Nephron progenitor cell (in vitro differentiated cells): ENCODE measurements at regions not wholly inside any gene's neighbourhood (a gene's known extent, or its start where the extent isn't known, plus 50 kb on each side); places are given as distances from the start of the nearest gene placed in this dataset.

Source experiments
- DNase-seq: peaks from one replicate; pipeline ENCODE4 v3.0.0; 2021
- H3K27ac Mint-ChIP-seq: 2 replicates; pipeline ENCODE4 v1.8.0; 2021; ENCODE audit warnings: mild to moderate bottlenecking, moderate library complexity, mixed read lengths
- H3K27me3 Mint-ChIP-seq: 2 replicates; pipeline ENCODE4 v1.8.0; 2021; ENCODE audit warnings: mild to moderate bottlenecking, low read depth, mixed read lengths; ENCODE audit not compliant: poor library complexity
- H3K36me3 Mint-ChIP-seq: 2 replicates; pipeline ENCODE4 v1.8.0; 2021; ENCODE audit warnings: low read depth, mixed read lengths
- H3K4me1 Mint-ChIP-seq: 2 replicates; pipeline ENCODE4 v1.8.0; 2021; ENCODE audit warnings: mixed read lengths
- H3K4me3 Mint-ChIP-seq: 2 replicates; pipeline ENCODE4 v1.8.0; 2021; ENCODE audit warnings: mild to moderate bottlenecking, moderate library complexity, mixed read lengths
- H3K9me3 Mint-ChIP-seq: 2 replicates; pipeline ENCODE4 v1.8.0; 2021; ENCODE audit warnings: mild to moderate bottlenecking, moderate library complexity, mixed read lengths
- CTCF ChIP-seq: fragments of 200-600 bp; sonication (generic); IDR thresholded peaks from 2 replicates; pipeline ENCODE4 v1.5.0; 2021; ENCODE audit warnings: antibody characterized with exemption

- no peak overlapping the region for H3K27ac Mint-ChIP-seq
- no peaks in the 10 kb centered on the region for H3K4me1 Mint-ChIP-seq
- H3K9me3 Mint-ChIP-seq, result no peaks in the 10 kb centered on the region
- TF ChIP-seq CTCF, result no peak
- no peaks in the 10 kb centered on the region for H3K36me3 Mint-ChIP-seq
- no peak for DNase-seq
- H3K27me3 Mint-ChIP-seq, result no peaks in the 10 kb centered on the region
- H3K4me3 Mint-ChIP-seq, result no peak overlapping the region
These were observed 1093.9 kb downstream of the ADGRL2 start for GRCh38 chr1:82894635-82895034.

DNA sequence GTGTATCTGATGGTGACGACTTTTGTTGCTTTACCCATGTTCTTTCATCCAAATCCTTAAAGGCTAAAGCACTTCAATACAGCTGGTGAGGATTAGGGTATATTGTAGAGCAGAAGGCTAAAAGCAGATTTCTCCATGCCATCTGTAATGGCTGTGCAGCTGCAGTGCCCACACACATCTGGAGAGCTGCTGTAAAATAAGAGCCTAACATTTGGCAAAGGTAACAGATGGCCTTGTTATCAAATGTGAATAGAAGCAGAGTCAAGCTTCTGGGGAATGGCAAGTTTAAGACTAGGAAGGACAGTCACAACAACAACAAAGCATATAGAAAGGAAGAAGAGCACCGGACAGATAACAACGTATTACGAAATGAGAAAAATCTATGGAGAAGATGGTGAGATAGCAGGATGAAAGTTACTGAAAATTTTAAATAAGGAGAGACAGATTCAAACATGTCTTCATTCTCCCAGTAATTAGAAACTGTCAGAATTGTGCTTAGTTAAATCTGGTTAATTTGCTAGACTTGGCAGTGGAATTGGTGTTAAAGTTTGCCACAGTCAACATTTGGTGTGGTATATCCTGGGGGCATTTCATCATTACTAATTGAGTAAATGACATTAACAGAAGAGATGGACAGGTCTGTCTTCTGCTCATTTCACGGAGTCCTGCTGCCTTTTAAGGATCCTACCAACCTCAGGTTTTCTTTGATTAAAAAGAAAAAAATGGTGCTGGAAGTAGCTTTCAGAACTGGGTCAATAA lies 1093.2 kb downstream of the ADGRL2 start:
- Mint-ChIP-seq H3K27ac (no peak overlapping the region), H3K4me3 (no peak overlapping the region), H3K27me3 (no peaks in the 10 kb centered on the region), H3K9me3 (no peaks in the 10 kb centered on the region), H3K4me1 (no peaks in the 10 kb centered on the region), H3K36me3 (no peaks in the 10 kb centered on the region)
- TF ChIP-seq CTCF, result no peak
- DNase-seq, result no peak

GRCh38 chr1:82880506-82880905 lies 1079.8 kb downstream of the ADGRL2 start:
- H3K36me3 Mint-ChIP-seq, result no peaks in the 10 kb centered on the region
- TF ChIP-seq CTCF, result no peak
- peaks cover 5% of the 10 kb centered on the region for H3K4me1 Mint-ChIP-seq
- H3K27ac Mint-ChIP-seq, result no peak overlapping the region
- no peak for DNase-seq
- H3K9me3 Mint-ChIP-seq, result no peaks in the 10 kb centered on the region
- H3K27me3 Mint-ChIP-seq, result no peaks in the 10 kb centered on the region
- no peak overlapping the region for H3K4me3 Mint-ChIP-seq

GRCh38 chr1:82879701-82880305 lies 1079.1 kb downstream of the ADGRL2 start:
- Mint-ChIP-seq H3K9me3 (no peaks in the 10 kb centered on the region), H3K4me1 (peaks cover 5% of the 10 kb centered on the region), H3K36me3 (no peaks in the 10 kb centered on the region), H3K27me3 (no peaks in the 10 kb centered on the region), H3K4me3 (no peak overlapping the region), H3K27ac (no peak overlapping the region)
- no peak for TF ChIP-seq CTCF
- no peak for DNase-seq

GRCh38 chr1:82875170-82875569 lies 1074.4 kb downstream of the ADGRL2 start:
- peaks cover 13% of the 10 kb centered on the region for H3K4me1 Mint-ChIP-seq
- no peaks in the 10 kb centered on the region for H3K36me3 Mint-ChIP-seq
- H3K27ac Mint-ChIP-seq, result no peak overlapping the region
- H3K27me3 Mint-ChIP-seq, result no peaks in the 10 kb centered on the region
- DNase-seq, result no peak
- no peak overlapping the region for H3K4me3 Mint-ChIP-seq
- TF ChIP-seq CTCF, result no peak
- H3K9me3 Mint-ChIP-seq, result no peaks in the 10 kb centered on the region

DNA sequence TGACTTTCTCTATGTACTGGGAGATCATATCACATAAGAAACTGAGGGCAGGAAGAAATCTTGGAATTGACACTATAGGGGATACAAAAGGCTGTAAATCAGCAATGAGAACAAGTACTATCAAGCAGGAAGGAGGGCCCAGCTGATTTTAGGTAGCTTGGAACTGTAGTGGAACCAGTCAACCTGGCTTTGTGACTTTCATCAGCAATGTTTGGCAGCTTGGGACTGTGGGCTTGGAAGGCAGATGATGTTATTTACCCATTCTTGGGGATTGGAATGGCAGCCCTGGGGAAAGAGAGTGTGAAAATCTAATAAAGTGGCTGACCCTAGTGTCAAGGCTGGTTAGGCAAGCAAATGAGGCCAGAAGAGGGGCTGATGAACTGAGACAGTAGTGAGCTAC lies 1073.3 kb downstream of the ADGRL2 start:
- Mint-ChIP-seq H3K4me1 (peaks cover 8% of the 10 kb centered on the region), H3K36me3 (no peaks in the 10 kb centered on the region), H3K27ac (no peak overlapping the region), H3K27me3 (no peaks in the 10 kb centered on the region), H3K9me3 (no peaks in the 10 kb centered on the region), H3K4me3 (no peak overlapping the region)
- no peak for TF ChIP-seq CTCF
- no peak for DNase-seq
